ENCODE measurements at regions not wholly inside any gene's neighbourhood (a gene's known extent, or its start where the extent isn't known, plus 50 kb on each side); places are given as distances from the start of the nearest gene placed in this dataset.

GRCh38 chr13:85690368-85690767 is 108.9 kb downstream of the SLITRK6 start:
- H3K4me3 ChIP-seq = no peak overlapping the region
- DNase-seq (ENCODE audit: low read depth, low spot score) = no peak
- H3K9ac ChIP-seq (ENCODE audit: insufficient read length) = no peak overlapping the region
- no peak overlapping the region for H3K27ac ChIP-seq
- H3K9me3 ChIP-seq (ENCODE audit: low read depth, low read length) = no peaks in the 10 kb centered on the region
- no peak for TF ChIP-seq FOXP2 (optimal IDR thresholded peaks at IDR 0.05; ENCODE audit: control extremely low read depth, extremely low read length, insufficient read depth)
- no peak for TF ChIP-seq EZH2 (IDR thresholded peaks at IDR 0.05)
- no peak for TF ChIP-seq POLR2AphosphoS5 (IDR thresholded peaks at IDR 0.05; ENCODE audit: borderline replicate concordance, low read depth, low read length)
- H3K36me3 ChIP-seq (ENCODE audit: insufficient read depth, low read length) = no peaks in the 10 kb centered on the region

- Histone ChIP-seq H3K9me3 (ENCODE audit: low read depth, low read length) (no peaks in the 10 kb centered on the region), H3K9ac (ENCODE audit: insufficient read length) (no peak overlapping the region), H3K27ac (no peak overlapping the region), H3K4me3 (no peak overlapping the region), H3K36me3 (ENCODE audit: insufficient read depth, low read length) (no peaks in the 10 kb centered on the region)
- TF ChIP-seq POLR2AphosphoS5 (IDR thresholded peaks at IDR 0.05; ENCODE audit: borderline replicate concordance, low read depth, low read length) = no peak
- no peak for DNase-seq (ENCODE audit: low read depth, low spot score)
Measured at GRCh38 chr13:85685436-85685835, 113.8 kb downstream of the SLITRK6 start.

DNA sequence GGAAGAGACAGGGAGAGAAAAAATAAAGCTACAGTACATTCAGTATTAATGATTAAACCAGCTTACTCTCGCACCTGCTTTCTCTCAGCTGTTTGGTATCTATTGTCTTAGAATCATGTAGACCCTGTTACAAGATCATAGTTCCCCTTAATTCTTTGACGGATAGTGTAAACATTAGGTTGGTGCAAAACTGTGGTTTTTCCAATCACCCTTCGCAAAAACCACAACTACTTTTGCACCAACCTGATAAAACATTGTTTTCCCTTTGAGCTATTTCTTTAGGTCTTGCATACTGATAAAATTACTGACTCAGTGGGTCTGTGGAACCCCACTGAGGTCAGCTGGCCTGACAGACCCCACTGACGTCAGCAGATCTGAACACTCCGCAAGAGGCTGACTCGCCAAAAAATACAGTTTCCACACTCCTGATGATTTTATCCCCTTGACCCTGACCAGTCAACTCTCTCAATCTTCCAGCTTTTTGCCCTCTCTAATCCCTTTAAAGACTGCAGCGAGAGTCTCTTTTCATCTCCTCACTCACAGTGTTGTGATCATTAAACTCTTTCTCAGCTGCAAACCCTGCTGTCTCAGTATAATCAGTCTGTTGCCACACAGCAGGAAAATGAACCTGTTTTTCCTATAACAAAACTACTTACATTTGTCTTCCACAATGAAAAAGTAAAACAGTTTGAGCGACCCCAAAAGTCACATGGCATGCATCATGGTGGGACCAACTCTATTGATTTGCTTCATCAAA is 123.9 kb downstream of the SLITRK6 start:
- H3K4me3 ChIP-seq = no peak overlapping the region
- no peaks in the 10 kb centered on the region; the same call in 1 of the 2 replicates for H3K9me3 ChIP-seq (ENCODE audit: low read depth, low read length)
- H3K27ac ChIP-seq = no peak overlapping the region
- H3K9ac ChIP-seq (ENCODE audit: insufficient read length) = no peak overlapping the region
- TF ChIP-seq EZH2 (IDR thresholded peaks at IDR 0.05) = no peak
- no peak for TF ChIP-seq POLR2AphosphoS5 (IDR thresholded peaks at IDR 0.05; ENCODE audit: borderline replicate concordance, low read depth, low read length)
- no peak for TF ChIP-seq FOXP2 (optimal IDR thresholded peaks at IDR 0.05; ENCODE audit: control extremely low read depth, extremely low read length, insufficient read depth)
- no peaks in the 10 kb centered on the region for H3K36me3 ChIP-seq (ENCODE audit: insufficient read depth, low read length)
- DNase-seq (ENCODE audit: low read depth, low spot score) = no peak

DNA sequence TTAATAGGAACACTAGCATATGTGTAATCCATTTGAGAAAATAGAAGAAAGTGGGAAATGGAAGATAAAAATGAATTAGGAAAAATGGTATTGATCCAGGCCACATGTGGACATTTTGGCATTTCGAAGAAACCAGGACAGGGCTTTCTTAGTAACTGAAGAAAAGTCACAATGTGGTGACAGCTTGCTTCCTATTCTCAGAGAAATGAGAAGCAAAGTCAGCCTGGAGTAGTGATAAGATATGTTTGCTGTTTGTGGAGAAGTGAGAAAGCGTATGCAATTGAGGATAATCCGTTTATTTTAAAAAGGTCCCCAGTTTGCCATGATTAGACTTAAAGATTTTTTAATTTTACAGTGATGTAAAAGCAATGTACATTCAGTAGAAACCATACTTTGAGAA is 127.9 kb downstream of the SLITRK6 start:
- no peaks in the 10 kb centered on the region; the same call in 1 of the 2 replicates for H3K9me3 ChIP-seq (ENCODE audit: low read depth, low read length)
- no peak overlapping the region for H3K27ac ChIP-seq
- DNase-seq (ENCODE audit: low read depth, low spot score) = no peak
- TF ChIP-seq EZH2 (IDR thresholded peaks at IDR 0.05) (no peak), POLR2AphosphoS5 (IDR thresholded peaks at IDR 0.05; ENCODE audit: borderline replicate concordance, low read depth, low read length) (no peak), FOXP2 (optimal IDR thresholded peaks at IDR 0.05; ENCODE audit: control extremely low read depth, extremely low read length, insufficient read depth) (no peak)
- no peak overlapping the region for H3K9ac ChIP-seq (ENCODE audit: insufficient read length)
- no peak overlapping the region for H3K4me3 ChIP-seq
- no peaks in the 10 kb centered on the region for H3K36me3 ChIP-seq (ENCODE audit: insufficient read depth, low read length)

- no peaks in the 10 kb centered on the region for H3K9me3 ChIP-seq (ENCODE audit: low read depth, low read length)
- TF ChIP-seq POLR2AphosphoS5 (IDR thresholded peaks at IDR 0.05; ENCODE audit: borderline replicate concordance, low read depth, low read length) (no peak), EZH2 (IDR thresholded peaks at IDR 0.05) (no peak), FOXP2 (optimal IDR thresholded peaks at IDR 0.05; ENCODE audit: control extremely low read depth, extremely low read length, insufficient read depth) (no peak)
- no peak for DNase-seq (ENCODE audit: low read depth, low spot score)
- H3K27ac ChIP-seq = no peak overlapping the region
- H3K36me3 ChIP-seq (ENCODE audit: insufficient read depth, low read length) = no peaks in the 10 kb centered on the region
- no peak overlapping the region for H3K9ac ChIP-seq (ENCODE audit: insufficient read length)
- H3K4me3 ChIP-seq = no peak overlapping the region
Measured at GRCh38 chr13:85666356-85666755, 132.9 kb downstream of the SLITRK6 start.

- Histone ChIP-seq H3K4me3 (no peak overlapping the region), H3K36me3 (ENCODE audit: insufficient read depth, low read length) (no peaks in the 10 kb centered on the region), H3K9ac (ENCODE audit: insufficient read length) (no peak overlapping the region), H3K9me3 (ENCODE audit: low read depth, low read length) (no peaks in the 10 kb centered on the region), H3K27ac (0 out of 2 replicates have a peak overlapping the region, but pooled peaks have one; percentile 35)
- TF ChIP-seq EZH2 (IDR thresholded peaks at IDR 0.05) (no peak), FOXP2 (optimal IDR thresholded peaks at IDR 0.05; ENCODE audit: control extremely low read depth, extremely low read length, insufficient read depth) (no peak), POLR2AphosphoS5 (IDR thresholded peaks at IDR 0.05; ENCODE audit: borderline replicate concordance, low read depth, low read length) (no peak)
- DNase-seq (ENCODE audit: low read depth, low spot score) = no peak
Measured at GRCh38 chr13:85665286-85665685, 133.9 kb downstream of the SLITRK6 start.

DNA sequence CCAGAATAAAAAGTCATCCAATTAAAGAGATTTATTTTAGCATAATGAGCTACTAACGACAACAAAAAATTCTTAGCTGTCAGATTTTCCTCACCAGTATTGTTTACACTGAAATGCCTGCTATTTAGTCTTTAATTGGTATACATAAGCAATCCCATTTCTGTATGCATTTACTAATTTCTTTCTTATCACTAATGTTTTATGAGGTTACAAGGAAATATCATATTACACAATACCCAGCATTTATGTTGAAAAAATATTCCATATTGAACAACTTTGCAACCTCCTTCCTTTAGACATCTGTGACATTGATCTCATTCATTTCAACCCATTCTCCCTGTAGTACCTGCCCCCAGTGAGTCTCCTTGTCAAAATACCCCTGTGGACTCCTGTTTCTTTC is 135.4 kb downstream of the SLITRK6 start:
- Histone ChIP-seq H3K9ac (ENCODE audit: insufficient read length) (no peak overlapping the region), H3K9me3 (ENCODE audit: low read depth, low read length) (no peaks in the 10 kb centered on the region), H3K36me3 (ENCODE audit: insufficient read depth, low read length) (no peaks in the 10 kb centered on the region), H3K27ac (no peak overlapping the region), H3K4me3 (no peak overlapping the region)
- TF ChIP-seq POLR2AphosphoS5 (IDR thresholded peaks at IDR 0.05; ENCODE audit: borderline replicate concordance, low read depth, low read length) (no peak), FOXP2 (optimal IDR thresholded peaks at IDR 0.05; ENCODE audit: control extremely low read depth, extremely low read length, insufficient read depth) (no peak), EZH2 (IDR thresholded peaks at IDR 0.05) (no peak)
- DNase-seq (ENCODE audit: low read depth, low spot score) = no peak

- H3K36me3 ChIP-seq (ENCODE audit: insufficient read depth, low read length) = no peaks in the 10 kb centered on the region
- no peak overlapping the region for H3K4me3 ChIP-seq
- DNase-seq (ENCODE audit: low read depth, low spot score) = no peak
- no peak for TF ChIP-seq EZH2 (IDR thresholded peaks at IDR 0.05)
- TF ChIP-seq FOXP2 (optimal IDR thresholded peaks at IDR 0.05; ENCODE audit: control extremely low read depth, extremely low read length, insufficient read depth) = no peak
- TF ChIP-seq POLR2AphosphoS5 (IDR thresholded peaks at IDR 0.05; ENCODE audit: borderline replicate concordance, low read depth, low read length) = no peak
- H3K27ac ChIP-seq = no peak overlapping the region
- no peak overlapping the region for H3K9ac ChIP-seq (ENCODE audit: insufficient read length)
- no peaks in the 10 kb centered on the region for H3K9me3 ChIP-seq (ENCODE audit: low read depth, low read length)
Measured at GRCh38 chr13:85662186-85662585, 137.0 kb downstream of the SLITRK6 start.

- Histone ChIP-seq H3K27ac (no peak overlapping the region), H3K4me3 (no peak overlapping the region), H3K36me3 (ENCODE audit: insufficient read depth, low read length) (no peaks in the 10 kb centered on the region), H3K9me3 (ENCODE audit: low read depth, low read length) (no peaks in the 10 kb centered on the region), H3K9ac (ENCODE audit: insufficient read length) (no peak overlapping the region)
- TF ChIP-seq POLR2AphosphoS5 (IDR thresholded peaks at IDR 0.05; ENCODE audit: borderline replicate concordance, low read depth, low read length) (no peak), FOXP2 (optimal IDR thresholded peaks at IDR 0.05; ENCODE audit: control extremely low read depth, extremely low read length, insufficient read depth) (no peak), EZH2 (IDR thresholded peaks at IDR 0.05) (no peak)
- no peak for DNase-seq (ENCODE audit: low read depth, low spot score)
Measured at GRCh38 chr13:85661675-85662074, 137.5 kb downstream of the SLITRK6 start.
